ENCODE measurements at regions not wholly inside any gene's neighbourhood (a gene's known extent, or its start where the extent isn't known, plus 50 kb on each side); places are given as distances from the start of the nearest gene placed in this dataset.

- intact Hi-C loops (cut with micrococcal nuclease; ENCODE audit: unreplicated experiment): no loop called here
- Mint-ChIP-seq H3K36me3 (ENCODE audit: insufficient read depth, unreplicated experiment) (no peaks in the 10 kb centered on the region), H3K9me3 (ENCODE audit: low read depth, unreplicated experiment) (peaks cover 5% of the 10 kb centered on the region), H3K4me3 (ENCODE audit: low read depth, unreplicated experiment) (no peak overlapping the region), H3K4me1 (ENCODE audit: low read depth, unreplicated experiment) (no peaks in the 10 kb centered on the region), H3K27ac (ENCODE audit: unreplicated experiment) (no peak overlapping the region), H3K27me3 (ENCODE audit: unreplicated experiment) (no peaks in the 10 kb centered on the region)
- DNase-seq: no peak
- BruUV-seq (replicated peaks): no TSS peak
- no peak for TF ChIP-seq CTCF (IDR thresholded peaks at IDR 0.05; ENCODE audit: unreplicated experiment)
- CTCF ChIA-PET: no interaction called here
Observed at GRCh38 chr17:13359774-13360173, 242.0 kb downstream of the HS3ST3A1 start.

- Mint-ChIP-seq H3K27me3 (ENCODE audit: unreplicated experiment) (no peaks in the 10 kb centered on the region), H3K4me3 (ENCODE audit: low read depth, unreplicated experiment) (no peak overlapping the region), H3K4me1 (ENCODE audit: low read depth, unreplicated experiment) (no peaks in the 10 kb centered on the region), H3K9me3 (ENCODE audit: low read depth, unreplicated experiment) (peaks cover 4% of the 10 kb centered on the region), H3K36me3 (ENCODE audit: insufficient read depth, unreplicated experiment) (no peaks in the 10 kb centered on the region), H3K27ac (ENCODE audit: unreplicated experiment) (no peak overlapping the region)
- intact Hi-C loops (cut with micrococcal nuclease; ENCODE audit: unreplicated experiment): no loop called here
- CTCF ChIA-PET: no interaction called here
- no peak for DNase-seq
- no TSS peak for BruUV-seq (replicated peaks)
- TF ChIP-seq CTCF (IDR thresholded peaks at IDR 0.05; ENCODE audit: unreplicated experiment): no peak
Observed at GRCh38 chr17:13355054-13355453, 246.7 kb downstream of the HS3ST3A1 start.

- Mint-ChIP-seq H3K4me3 (ENCODE audit: low read depth, unreplicated experiment) (no peak overlapping the region), H3K4me1 (ENCODE audit: low read depth, unreplicated experiment) (no peaks in the 10 kb centered on the region), H3K9me3 (ENCODE audit: low read depth, unreplicated experiment) (peaks cover 8% of the 10 kb centered on the region), H3K27ac (ENCODE audit: unreplicated experiment) (no peak overlapping the region), H3K36me3 (ENCODE audit: insufficient read depth, unreplicated experiment) (no peaks in the 10 kb centered on the region), H3K27me3 (ENCODE audit: unreplicated experiment) (no peaks in the 10 kb centered on the region)
- no peak for DNase-seq
- intact Hi-C loops (cut with micrococcal nuclease; ENCODE audit: unreplicated experiment): no loop called here
- no TSS peak for BruUV-seq (replicated peaks)
- CTCF ChIA-PET: no interaction called here
- no peak for TF ChIP-seq CTCF (IDR thresholded peaks at IDR 0.05; ENCODE audit: unreplicated experiment)
Observed at GRCh38 chr17:13353590-13353989, 248.1 kb downstream of the HS3ST3A1 start.

- no peaks in the 10 kb centered on the region for H3K36me3 Mint-ChIP-seq (ENCODE audit: insufficient read depth, unreplicated experiment)
- TF ChIP-seq CTCF (IDR thresholded peaks at IDR 0.05; ENCODE audit: unreplicated experiment): no peak
- H3K9me3 Mint-ChIP-seq (ENCODE audit: low read depth, unreplicated experiment): peaks cover 8% of the 10 kb centered on the region
- H3K4me3 Mint-ChIP-seq (ENCODE audit: low read depth, unreplicated experiment): no peak overlapping the region
- DNase-seq: no peak
- no peaks in the 10 kb centered on the region for H3K27me3 Mint-ChIP-seq (ENCODE audit: unreplicated experiment)
- BruUV-seq (replicated peaks): no TSS peak
- CTCF ChIA-PET: no interaction called here
- no peaks in the 10 kb centered on the region for H3K4me1 Mint-ChIP-seq (ENCODE audit: low read depth, unreplicated experiment)
- H3K27ac Mint-ChIP-seq (ENCODE audit: unreplicated experiment): no peak overlapping the region
- intact Hi-C loops (cut with micrococcal nuclease; ENCODE audit: unreplicated experiment): no loop called here
Observed at GRCh38 chr17:13352747-13353415, 248.8 kb downstream of the HS3ST3A1 start.

Data from Calu3 (cell line).